K562 (cell line): ENCODE measurements at regions not wholly inside any gene's neighbourhood (a gene's known extent, or its start where the extent isn't known, plus 50 kb on each side); places are given as distances from the start of the nearest gene placed in this dataset.

Source experiments
- ATAC-seq: fragments of 200-7000 bp; cut with Tn5 transposase; 3 replicates; pipeline ENCODE4 v1.9.1; 2020; ENCODE audit warnings: moderate library complexity
- BruUV-seq: library from RNA; stranded (reverse); fragments of 400-500 nt; replicated peaks from 2 replicates; lab custom pipeline; 2021; lab: Mats Ljungman, UMichigan
- CTCF ChIA-PET: fragments of 300-600 bp; formaldehyde crosslinking; extraction: SDS; loops from one replicate; lab custom pipeline; 2021; ENCODE audit warnings: low intra/inter-chr PET ratio; lab: Yijun Ruan, JAX
- POLR2A ChIA-PET: fragments of 300-600, 350-650 bp; sonication (Branson Sonifier 250); formaldehyde crosslinking; extraction: SDS; loops from one replicate; lab custom pipeline; 2021; ENCODE audit warnings: antibody characterized with exemption, inconsistent platforms; lab: Yijun Ruan, JAX
- DNase-seq, 4 experiments: peaks; one replicate each; pipeline versions ENCODE4 v3.0.0 to v3.0.0-alpha.2; 2011 to 2018; ENCODE audit warnings: low spot score in 3 of 4, mixed read lengths in 3 of 4; ENCODE audit errors: extremely low read depth in 1 of 4
- FAIRE-seq: peaks from 2 replicates; lab custom pipeline; 2011; peaks lifted over from hg19 to GRCh38; lab: Jason Lieb, UNC
- H2AFZ ChIP-seq: 2 replicates; pipeline ENCODE4 v1.6.0; 2011; ENCODE audit warnings: low read depth, low read length, control low read depth, inconsistent platforms
- H3K27ac ChIP-seq: fragments of 200-600 bp; 3 replicates; pipeline ENCODE4 v1.8.0; 2011; ENCODE audit warnings: low read depth, mild to moderate bottlenecking, control low read depth, inconsistent platforms, low read length, moderate library complexity, mixed read lengths; ENCODE audit errors: extremely low read depth
- H3K27me3 ChIP-seq, 2 experiments: fragments of 300-600 bp in 1 of 2; 2 replicates in 1 of 2; 3 replicates in 1 of 2; pipeline versions ENCODE4 v1.6.0 to v1.8.0; 2011; ENCODE audit warnings: inconsistent platforms in 2 of 2, low read length in 2 of 2, mild to moderate bottlenecking in 1 of 2, mixed read lengths in 1 of 2, moderate library complexity in 1 of 2; ENCODE audit not compliant: control insufficient read depth in 2 of 2, insufficient read depth in 2 of 2
- H3K36me3 ChIP-seq: fragments of 300-600 bp; 3 replicates; pipeline ENCODE4 v1.8.0; 2011; ENCODE audit warnings: mild to moderate bottlenecking, low read length, inconsistent platforms; ENCODE audit not compliant: control insufficient read depth, insufficient read depth
- H3K4me1 ChIP-seq, 2 experiments: fragments of 200-600 bp in 1 of 2; replicated peaks in 1 of 2; 2 replicates in 1 of 2; 3 replicates in 1 of 2; pipeline versions ENCODE4 v1.5.1 to v1.8.0; 2011; ENCODE audit warnings: inconsistent platforms in 2 of 2, low read length in 2 of 2, mild to moderate bottlenecking in 1 of 2, mixed read lengths in 1 of 2, moderate library complexity in 1 of 2; ENCODE audit not compliant: control insufficient read depth in 2 of 2, insufficient read depth in 2 of 2
- H3K4me2 ChIP-seq: 2 replicates; pipeline ENCODE4 v1.6.1; 2011; ENCODE audit warnings: low read length, control low read depth, inconsistent platforms, mixed read lengths; ENCODE audit not compliant: insufficient read depth
- H3K4me3 ChIP-seq: fragments of 200-600 bp; sonication (generic), shearing (Covaris generic); 2 replicates; pipeline ENCODE4 v1.5.1; 2016; ENCODE audit warnings: control low read depth, inconsistent platforms
- H3K79me2 ChIP-seq: fragments of 200-600 bp; 3 replicates; pipeline ENCODE4 v1.8.0; 2011; ENCODE audit warnings: low read length, inconsistent platforms; ENCODE audit not compliant: control insufficient read depth, insufficient read depth
- H3K9ac ChIP-seq, 2 experiments: 2 replicates each; pipeline versions ENCODE4 v1.6.0 to v1.6.1; 2011; ENCODE audit warnings: low read depth in 2 of 2, low read length in 2 of 2, control low read depth in 1 of 2, inconsistent platforms in 1 of 2, mild to moderate bottlenecking in 1 of 2, mixed read lengths in 1 of 2; ENCODE audit not compliant: insufficient read depth in 1 of 2
- H3K9me1 ChIP-seq: one replicate; pipeline ENCODE4 v1.6.0; 2011; ENCODE audit warnings: inconsistent platforms, mild to moderate bottlenecking, low read length, moderate library complexity; ENCODE audit not compliant: control insufficient read depth, insufficient read depth
- H3K9me3 ChIP-seq: replicated peaks from 2 replicates; pipeline ENCODE4 v1.5.1; 2011; ENCODE audit warnings: low read depth, low read length, inconsistent platforms; ENCODE audit not compliant: control insufficient read depth, insufficient read depth
- H4K20me1 ChIP-seq: replicated peaks from 2 replicates; pipeline ENCODE4 v1.6.1; 2011; ENCODE audit warnings: low read length, inconsistent platforms, mixed read lengths; ENCODE audit not compliant: control insufficient read depth, insufficient read depth
- BDP1 ChIP-seq: IDR thresholded peaks from 3 replicates; pipeline ENCODE4 v1.6.1; 2011; ENCODE audit not compliant: insufficient read length, insufficient read depth
- CEBPB ChIP-seq: fragments of 450-650 bp; IDR thresholded peaks from 2 replicates; pipeline ENCODE4 v1.6.1; 2016; ENCODE audit warnings: missing genetic modification characterization, missing compliant biosample characterization
- ETV1 ChIP-seq: fragments of 450-650 bp; conservative IDR thresholded peaks from 2 replicates; pipeline ENCODE4 v1.6.1; 2016; ENCODE audit warnings: missing genetic modification characterization, control low read depth, low read depth, missing compliant biosample characterization
- FOXM1 ChIP-seq, 2 experiments: fragments of 450-650 bp in 1 of 2; sonication (generic) in 1 of 2; formaldehyde crosslinking in 1 of 2; IDR thresholded peaks; 2 replicates each; pipeline versions ENCODE4 v1.6.1 to v1.9.0; 2017 to 2022; ENCODE audit warnings: low read depth in 2 of 2, mild to moderate bottlenecking in 2 of 2, missing genetic modification reagents in 1 of 2, moderate library complexity in 1 of 2
- NFATC3 ChIP-seq: fragments of 450-650 bp; IDR thresholded peaks from 2 replicates; pipeline ENCODE4 v1.6.1; 2017; ENCODE audit warnings: mild to moderate bottlenecking
- POLR2AphosphoS2 ChIP-seq: IDR thresholded peaks from 2 replicates; pipeline ENCODE4 v1.6.1; 2012; ENCODE audit warnings: low read length, improper control_type of control experiment
- RAD51 ChIP-seq: fragments of 450-650 bp; IDR thresholded peaks from 2 replicates; pipeline ENCODE4 v1.7.1; 2016; ENCODE audit warnings: low read depth, mild to moderate bottlenecking, borderline replicate concordance
- RBM25 ChIP-seq: fragments of 200-400 bp; formaldehyde crosslinking; IDR thresholded peaks from 2 replicates; pipeline ENCODE4 v1.6.1; 2018; ENCODE audit warnings: low read length, low read depth, moderate library complexity; ENCODE audit not compliant: severe bottlenecking
- TAF1 ChIP-seq: IDR thresholded peaks from 2 replicates; pipeline ENCODE4 v1.6.1; 2011; ENCODE audit warnings: mild to moderate bottlenecking, low read length, moderate library complexity; ENCODE audit not compliant: insufficient read depth, control insufficient read depth, severe bottlenecking; ENCODE audit errors: extremely low read depth
- XRCC5 ChIP-seq: fragments of 200-400 bp; formaldehyde crosslinking; IDR thresholded peaks from 2 replicates; pipeline ENCODE4 v1.6.1; 2017; ENCODE audit warnings: low read depth, mild to moderate bottlenecking, low read length
- ZC3H8 ChIP-seq: fragments of 450-650 bp; IDR thresholded peaks from 2 replicates; pipeline ENCODE4 v1.6.1; 2017
- ZKSCAN3 ChIP-seq: fragments of 250-450 bp; sonication (Bioruptor Pico); IDR thresholded peaks from 2 replicates; pipeline ENCODE4 v1.4.0; 2020
- ZNF707 ChIP-seq: fragments of 250-450 bp; sonication (Bioruptor Pico); conservative IDR thresholded peaks from 2 replicates; pipeline ENCODE4 v1.8.0; 2022; ENCODE audit warnings: inconsistent platforms, mild to moderate bottlenecking, moderate library complexity
- ZZZ3 ChIP-seq: fragments of 450-650 bp; IDR thresholded peaks from 2 replicates; pipeline ENCODE4 v1.6.1; 2016; ENCODE audit warnings: antibody characterized with exemption, mild to moderate bottlenecking, moderate library complexity
- WGBS: fragments of 100-300 bp; shearing (Covaris generic); methylation state at CpG from one replicate; pipeline ENCODE4 v1.1.6; 2016; ENCODE audit warnings: low coverage, mixed read lengths; ENCODE audit not compliant: insufficient coverage; ENCODE audit errors: missing lambda C conversion rate; 5-methylcytosine and 5-hydroxymethylcytosine counted together
- in situ Hi-C: fragments of 300-500 bp; cut with MboI; formaldehyde crosslinking; loops from 4 replicates; pipeline ENCODE4 v1.15.0; 2018; ENCODE audit warnings: inconsistent platforms, mixed read lengths
- intact Hi-C: fragments of 100-400 bp; cut with micrococcal nuclease; formaldehyde crosslinking; loops from 2 replicates; pipeline ENCODE4 v1.14.2; 2022
- TF ChIP-seq, protein P1 (sequence below): fragments of 250-450 bp; sonication (Bioruptor Pico); IDR thresholded peaks from 2 replicates; pipeline ENCODE4 v1.9.0; 2021; ENCODE audit warnings: mild to moderate bottlenecking
- TF ChIP-seq, protein P2 (sequence below): sonication (generic); formaldehyde crosslinking; IDR thresholded peaks from 2 replicates; pipeline ENCODE4 v1.9.0; 2022; ENCODE audit warnings: mild to moderate bottlenecking, missing genetic modification reagents

DNA sequence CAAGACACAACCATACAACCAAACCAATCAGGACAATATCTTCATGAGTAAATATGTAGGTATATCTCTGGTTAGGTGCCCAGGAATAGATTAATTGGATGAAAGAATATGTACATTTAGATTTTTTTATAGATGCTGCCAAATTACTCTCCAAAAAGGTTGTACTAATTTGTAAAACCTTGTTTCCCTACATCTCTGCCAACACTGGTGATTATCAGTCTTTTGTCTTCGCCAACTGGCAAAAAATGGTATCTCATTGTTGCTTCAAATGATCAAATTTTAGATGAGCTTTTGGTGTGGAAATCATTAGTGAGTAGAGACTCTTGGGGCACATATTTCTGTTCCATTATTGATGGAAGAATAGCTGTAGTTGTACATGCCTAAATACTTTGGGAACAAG lies 90.7 kb upstream of the ELL2 start:
- DNase-seq (no peak), ATAC-seq (no peak), FAIRE-seq (no peak)
- POLR2A ChIA-PET = no interaction called here
- Histone ChIP-seq H3K27me3 (no peaks in the 10 kb centered on the region), H3K4me2 (no peak overlapping the region), H3K27ac (no peak overlapping the region), H4K20me1 (no peaks in the 10 kb centered on the region), H3K4me1 (peaks cover 3 to 6% of the 10 kb centered on the region in 2 experiments; a peak in 2 of 5 replicates), H3K9me3 (no peaks in the 10 kb centered on the region), H3K79me2 (no peaks in the 10 kb centered on the region), H3K36me3 (no peaks in the 10 kb centered on the region), H3K4me3 (no peak overlapping the region), H3K9ac (no peak overlapping the region), H2AFZ (no peak overlapping the region), H3K9me1 (no peaks in the 10 kb centered on the region)
- CTCF ChIA-PET = no interaction called here
- no TSS peak for BruUV-seq
- 60% methylated on average over 1 of the region's 1 CpG for WGBS
- in situ Hi-C loops (no loop called here), intact Hi-C loops (no loop called here)
- TF ChIP-seq, protein P1, sequence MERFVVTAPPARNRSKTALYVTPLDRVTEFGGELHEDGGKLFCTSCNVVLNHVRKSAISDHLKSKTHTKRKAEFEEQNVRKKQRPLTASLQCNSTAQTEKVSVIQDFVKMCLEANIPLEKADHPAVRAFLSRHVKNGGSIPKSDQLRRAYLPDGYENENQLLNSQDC = no peak
- TF ChIP-seq RBM25 = peak; percentile 10

DNA sequence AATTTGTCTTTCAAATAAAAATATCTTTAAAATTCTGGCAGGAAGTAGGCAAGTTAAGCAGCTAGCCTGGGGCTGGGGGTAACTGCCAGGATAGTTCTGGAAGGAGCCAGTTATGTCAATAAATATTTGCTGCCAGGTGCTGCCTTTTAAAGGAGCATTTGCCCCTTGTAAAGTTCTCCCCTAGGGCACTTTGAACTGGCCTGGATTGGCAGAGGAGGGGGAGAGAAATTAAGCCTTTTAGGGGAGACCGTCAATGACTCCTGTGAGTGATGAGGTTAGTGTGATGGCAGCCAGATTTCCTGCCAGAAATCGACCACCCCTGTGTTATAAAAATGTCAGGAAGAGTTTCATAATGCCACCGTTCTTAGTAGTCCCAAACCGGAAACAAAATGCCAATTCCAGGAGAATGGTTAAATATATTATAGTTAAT lies 89.8 kb upstream of the ELL2 start:
- Histone ChIP-seq H3K36me3 (no peaks in the 10 kb centered on the region), H3K9me3 (no peaks in the 10 kb centered on the region), H3K4me2 (no peak overlapping the region), H3K9ac (no peak overlapping the region), H3K4me3 (no peak overlapping the region), H3K27me3 (no peaks in the 10 kb centered on the region), H3K4me1 (peaks cover 3 to 6% of the 10 kb centered on the region in 2 experiments; a peak in 2 of 5 replicates), H3K9me1 (no peaks in the 10 kb centered on the region), H2AFZ (no peak overlapping the region), H3K27ac (no peak overlapping the region), H3K79me2 (no peaks in the 10 kb centered on the region), H4K20me1 (no peaks in the 10 kb centered on the region)
- TF ChIP-seq ETV1 (tag) (no peak), ZNF707 (CRISPR knock-in tag) (no peak), FOXM1 (IDR thresholded peaks at IDR 0.05; ENCODE audit: low read depth) (no peak), FOXM1 (CRISPR knock-in tag; IDR thresholded peaks at IDR 0.05; ENCODE audit: low read depth) (no peak), POLR2AphosphoS2 (no peak), XRCC5 (no peak), NFATC3 (no peak), TAF1 (no peak), ZKSCAN3 (no peak), ZZZ3 (no peak), CEBPB (tag) (no peak), ZC3H8 (no peak), RAD51 (no peak), BDP1 (no peak)
- TF ChIP-seq, protein P2, sequence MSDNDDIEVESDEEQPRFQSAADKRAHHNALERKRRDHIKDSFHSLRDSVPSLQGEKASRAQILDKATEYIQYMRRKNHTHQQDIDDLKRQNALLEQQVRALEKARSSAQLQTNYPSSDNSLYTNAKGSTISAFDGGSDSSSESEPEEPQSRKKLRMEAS = no peak
- ChIA-PET CTCF (no interaction called here), POLR2A (no interaction called here)
- in situ Hi-C loops (no loop called here), intact Hi-C loops (no loop called here)
- DNase-seq (no peak), ATAC-seq (no peak), FAIRE-seq (no peak)
- 18% methylated on average over 4 of the region's 4 CpGs for WGBS
- BruUV-seq = no TSS peak
